H9 (cell line): ENCODE measurements at regions not wholly inside any gene's neighbourhood (a gene's known extent, or its start where the extent isn't known, plus 50 kb on each side); places are given as distances from the start of the nearest gene placed in this dataset.

Experiments
- DNase-seq: peaks from one replicate; pipeline ENCODE4 v3.0.0-alpha.2; 2017
- H2AFZ ChIP-seq: one replicate; pipeline ENCODE4 v1.6.1; 2013; ENCODE audit warnings: mild to moderate bottlenecking, low read length, control low read depth, moderate library complexity
- H2AK5ac ChIP-seq: 2 replicates; pipeline ENCODE4 v1.6.1; 2013; ENCODE audit warnings: low read length, control low read depth, mixed read lengths; ENCODE audit not compliant: insufficient read length
- H2BK120ac ChIP-seq: one replicate; pipeline ENCODE4 v1.6.1; 2013; ENCODE audit warnings: low read depth, mild to moderate bottlenecking, low read length, control low read depth, inconsistent platforms; ENCODE audit not compliant: poor library complexity, severe bottlenecking
- H2BK12ac ChIP-seq: 2 replicates; pipeline ENCODE4 v1.6.1; 2013; ENCODE audit warnings: low read length, control low read depth, mixed read lengths, low read depth; ENCODE audit not compliant: insufficient read length
- H2BK15ac ChIP-seq: 2 replicates; pipeline ENCODE4 v1.6.1; 2013; ENCODE audit warnings: low read depth, low read length, control low read depth
- H2BK20ac ChIP-seq: one replicate; pipeline ENCODE4 v1.6.1; 2013; ENCODE audit warnings: low read depth, mild to moderate bottlenecking, low read length, control low read depth, inconsistent platforms; ENCODE audit not compliant: poor library complexity, severe bottlenecking
- H2BK5ac ChIP-seq: 2 replicates; pipeline ENCODE4 v1.6.1; 2013; ENCODE audit warnings: low read length, control low read depth, mixed read lengths; ENCODE audit not compliant: insufficient read length
- H3K14ac ChIP-seq: 2 replicates; pipeline ENCODE4 v1.6.1; 2013; ENCODE audit warnings: low read length, control low read depth; ENCODE audit not compliant: insufficient read depth
- H3K18ac ChIP-seq: 2 replicates; pipeline ENCODE4 v1.6.1; 2013; ENCODE audit warnings: low read depth, mild to moderate bottlenecking, mixed read lengths, low read length, control low read depth; ENCODE audit not compliant: insufficient read length
- H3K23ac ChIP-seq: 2 replicates; pipeline ENCODE4 v1.6.1; 2013; ENCODE audit warnings: low read length, control low read depth, mixed read lengths, low read depth; ENCODE audit not compliant: insufficient read length
- H3K23me2 ChIP-seq: 2 replicates; pipeline ENCODE4 v1.6.1; 2013; ENCODE audit warnings: low read depth, mild to moderate bottlenecking, mixed read lengths, low read length, control low read depth; ENCODE audit not compliant: insufficient read length, poor library complexity, severe bottlenecking
- H3K27ac ChIP-seq: 2 replicates; pipeline ENCODE4 v1.5.1; 2013; ENCODE audit warnings: low read length, control low read depth, mixed read lengths, low read depth; ENCODE audit not compliant: insufficient read length
- H3K27me3 ChIP-seq: 2 replicates; pipeline ENCODE4 v1.6.1; 2013; ENCODE audit warnings: low read length, control low read depth, inconsistent platforms; ENCODE audit not compliant: insufficient read depth
- H3K4ac ChIP-seq: 2 replicates; pipeline ENCODE4 v1.6.1; 2013; ENCODE audit warnings: low read depth, mild to moderate bottlenecking, control low read depth, inconsistent platforms, low read length, moderate library complexity
- H3K4me1 ChIP-seq: 2 replicates; pipeline ENCODE4 v1.6.1; 2013; ENCODE audit warnings: low read length, control low read depth, inconsistent platforms; ENCODE audit not compliant: insufficient read depth
- H3K4me2 ChIP-seq: 2 replicates; pipeline ENCODE4 v1.6.1; 2013; ENCODE audit warnings: low read length, control low read depth, mixed read lengths; ENCODE audit not compliant: insufficient read length, insufficient read depth
- H3K56ac ChIP-seq: 2 replicates; pipeline ENCODE4 v1.6.1; 2013; ENCODE audit warnings: low read depth, mild to moderate bottlenecking, mixed read lengths, low read length, control low read depth; ENCODE audit not compliant: insufficient read length
- H3K79me1 ChIP-seq: 2 replicates; pipeline ENCODE4 v1.6.1; 2013; ENCODE audit warnings: low read depth, mild to moderate bottlenecking, moderate library complexity, low read length, control low read depth, inconsistent platforms; ENCODE audit not compliant: insufficient read depth, poor library complexity, severe bottlenecking
- H3K79me2 ChIP-seq: 2 replicates; pipeline ENCODE4 v1.6.1; 2013; ENCODE audit warnings: low read length, control low read depth, inconsistent platforms; ENCODE audit not compliant: insufficient read depth
- H3K9ac ChIP-seq: 2 replicates; pipeline ENCODE4 v1.6.1; 2013; ENCODE audit warnings: low read length, control low read depth, mixed read lengths; ENCODE audit not compliant: insufficient read length; ENCODE audit errors: extremely low read depth
- H3K9me3 ChIP-seq: one replicate; pipeline ENCODE4 v1.6.1; 2013; ENCODE audit warnings: low read depth, low read length, inconsistent platforms; ENCODE audit not compliant: control insufficient read depth
- H3T11ph ChIP-seq: one replicate; pipeline ENCODE4 v1.6.1; 2013; ENCODE audit warnings: mild to moderate bottlenecking, low read length, control low read depth, inconsistent platforms
- H4K20me1 ChIP-seq: one replicate; pipeline ENCODE4 v1.6.1; 2013; ENCODE audit not compliant: control insufficient read depth, insufficient read length, insufficient read depth
- H4K5ac ChIP-seq: 2 replicates; pipeline ENCODE4 v1.6.1; 2013; ENCODE audit warnings: low read depth, mild to moderate bottlenecking, mixed read lengths, low read length, control low read depth; ENCODE audit not compliant: insufficient read length
- H4K8ac ChIP-seq: replicated peaks from 2 replicates; pipeline ENCODE4 v1.6.1; 2013; ENCODE audit warnings: low read length, control low read depth, mixed read lengths, low read depth; ENCODE audit not compliant: insufficient read length
- H4K91ac ChIP-seq: 2 replicates; pipeline ENCODE4 v1.6.1; 2013; ENCODE audit warnings: low read depth, mild to moderate bottlenecking, moderate library complexity, mixed read lengths, low read length, control low read depth; ENCODE audit not compliant: insufficient read length
- H3K27ac Mint-ChIP-seq, 3 experiments: 2 replicates in 2 of 3; 3 replicates in 1 of 3; pipeline ENCODE4 v1.8.0; 2020 to 2021; ENCODE audit warnings: mixed read lengths in 3 of 3, mild to moderate bottlenecking in 1 of 3, moderate library complexity in 1 of 3
- H3K27me3 Mint-ChIP-seq: 2 replicates; pipeline ENCODE4 v1.8.0; 2021; ENCODE audit warnings: low read depth, mild to moderate bottlenecking, moderate library complexity, mixed read lengths
- H3K36me3 Mint-ChIP-seq, 3 experiments: 2 replicates in 2 of 3; 3 replicates in 1 of 3; pipeline ENCODE4 v1.8.0; 2020 to 2021; ENCODE audit warnings: low read depth in 3 of 3, mixed read lengths in 3 of 3; ENCODE audit not compliant: insufficient read depth in 1 of 3
- H3K4me1 Mint-ChIP-seq, 2 experiments: 2 replicates each; pipeline ENCODE4 v1.8.0; 2020; ENCODE audit warnings: mixed read lengths in 2 of 2
- H3K4me3 Mint-ChIP-seq, 2 experiments: 2 replicates in 1 of 2; 3 replicates in 1 of 2; pipeline ENCODE4 v1.8.0; 2020 to 2021; ENCODE audit warnings: mild to moderate bottlenecking in 2 of 2, mixed read lengths in 2 of 2, moderate library complexity in 1 of 2
- H3K9me3 Mint-ChIP-seq, 2 experiments: 2 replicates in 1 of 2; 3 replicates in 1 of 2; pipeline ENCODE4 v1.8.0; 2020; ENCODE audit warnings: mild to moderate bottlenecking in 2 of 2, mixed read lengths in 2 of 2, moderate library complexity in 1 of 2
- CTCF ChIP-seq: fragments of 200-600 bp; sonication (generic); conservative IDR thresholded peaks from 3 replicates; pipeline ENCODE4 v1.8.0; 2021; ENCODE audit warnings: antibody characterized with exemption, mild to moderate bottlenecking
- WGBS: extraction: QIAGEN DNeasy Blood & Tissue Kit; methylation state at CpG from one replicate; pipeline ENCODE4 v1.1.7; 2013; ENCODE audit warnings: missing lambda C conversion rate, low lambda C conversion rate, mixed read lengths; ENCODE audit not compliant: insufficient read length; ENCODE audit errors: extremely low coverage; 5-methylcytosine and 5-hydroxymethylcytosine counted together

- Histone ChIP-seq H2BK20ac (no peak overlapping the region), H4K91ac (no peak overlapping the region), H3K4ac (no peak overlapping the region), H2AFZ (no peak overlapping the region), H3K79me1 (no peaks in the 10 kb centered on the region), H3K14ac (no peak overlapping the region), H2AK5ac (no peak overlapping the region), H4K8ac (no peak overlapping the region), H3K4me2 (no peak overlapping the region), H3K27me3 (no peaks in the 10 kb centered on the region; the same call in 1 of the 2 replicates), H2BK15ac (no peak overlapping the region), H3K23ac (no peak overlapping the region), H4K5ac (no peak overlapping the region), H4K20me1 (no peaks in the 10 kb centered on the region), H3K18ac (no peak overlapping the region), H3K4me1 (no peaks in the 10 kb centered on the region), H3K27ac (no peak overlapping the region), H3K9ac (no peak overlapping the region), H3K9me3 (no peaks in the 10 kb centered on the region), H3K79me2 (no peaks in the 10 kb centered on the region), H3K23me2 (no peaks in the 10 kb centered on the region), H2BK120ac (no peak overlapping the region), H2BK12ac (no peak overlapping the region), H2BK5ac (no peak overlapping the region), H3T11ph (no peak overlapping the region), H3K56ac (no peak overlapping the region)
- Mint-ChIP-seq H3K4me1 (no peaks in the 10 kb centered on the region), H3K27me3 (peaks cover 17% of the 10 kb centered on the region), H3K36me3 (peaks cover 0 to 3% (median 0%) of the 10 kb centered on the region in 3 experiments; a peak in 2 of 7 replicates), H3K4me3 (no peak overlapping the region), H3K9me3 (peaks cover 23 to 25% of the 10 kb centered on the region in 2 experiments), H3K27ac (no peak overlapping the region)
- TF ChIP-seq CTCF: no peak
- no peak for DNase-seq
- WGBS: no CpG with 5 or more reads among the region's 1 CpG
Measured at GRCh38 chr1:30627206-30627605, 96.2 kb downstream of the MATN1 start.
